LNCaP clone FGC (cell line): ENCODE measurements at regions not wholly inside any gene's neighbourhood (a gene's known extent, or its start where the extent isn't known, plus 50 kb on each side); places are given as distances from the start of the nearest gene placed in this dataset.

ENCODE experiments used
- DNase-seq: peaks from one replicate; pipeline ENCODE4 v3.0.0-alpha.2; 2011; ENCODE audit warnings: low read depth
- H3K4me3 ChIP-seq: 2 replicates; pipeline ENCODE4 v1.5.1; 2011; ENCODE audit warnings: mild to moderate bottlenecking, low read depth, low read length, control low read depth
- CTCF ChIP-seq: IDR thresholded peaks from 2 replicates; pipeline ENCODE4 v1.5.1; 2012; ENCODE audit warnings: mild to moderate bottlenecking; ENCODE audit not compliant: control insufficient read depth, insufficient read depth; ENCODE audit errors: extremely low read depth

- no peak for DNase-seq
- TF ChIP-seq CTCF, result no peak
- no peak overlapping the region for H3K4me3 ChIP-seq
These were observed 416.3 kb upstream of the MAF start for GRCh38 chr16:80016731-80017326.

GRCh38 chr16:80015566-80015965 lies 415.0 kb upstream of the MAF start:
- DNase-seq, result no peak
- no peak for TF ChIP-seq CTCF
- no peak overlapping the region for H3K4me3 ChIP-seq

- no peak overlapping the region for H3K4me3 ChIP-seq
- peak; percentile 32 for TF ChIP-seq CTCF
- DNase-seq, result peak; percentile 87
These were observed 413.9 kb upstream of the MAF start for GRCh38 chr16:80014241-80014939.

GRCh38 chr16:80012586-80012985 lies 412.0 kb upstream of the MAF start:
- DNase-seq, result no peak
- TF ChIP-seq CTCF, result 0 out of 2 replicates have a peak, but pooled peaks have one; percentile 4

GRCh38 chr16:80009971-80010659 lies 409.6 kb upstream of the MAF start:
- TF ChIP-seq CTCF, result no peak
- H3K4me3 ChIP-seq, result no peak overlapping the region
- DNase-seq, result no peak

More at GRCh38 chr16:80012586-80012985, 412.0 kb upstream of the MAF start:
- H3K4me3 ChIP-seq, result no peak overlapping the region

GRCh38 chr16:80008857-80009256 lies 408.3 kb upstream of the MAF start:
- DNase-seq, result no peak
- H3K4me3 ChIP-seq, result no peak overlapping the region
- no peak for TF ChIP-seq CTCF

GRCh38 chr16:80007231-80007630 lies 406.7 kb upstream of the MAF start:
- no peak for DNase-seq
- no peak overlapping the region for H3K4me3 ChIP-seq
- no peak for TF ChIP-seq CTCF
